ENCODE measurements at regions not wholly inside any gene's neighbourhood (a gene's known extent, or its start where the extent isn't known, plus 50 kb on each side); places are given as distances from the start of the nearest gene placed in this dataset.
A peak's percentile ranks its signal among the peaks of the same experiment; 100 is the strongest.

DNA sequence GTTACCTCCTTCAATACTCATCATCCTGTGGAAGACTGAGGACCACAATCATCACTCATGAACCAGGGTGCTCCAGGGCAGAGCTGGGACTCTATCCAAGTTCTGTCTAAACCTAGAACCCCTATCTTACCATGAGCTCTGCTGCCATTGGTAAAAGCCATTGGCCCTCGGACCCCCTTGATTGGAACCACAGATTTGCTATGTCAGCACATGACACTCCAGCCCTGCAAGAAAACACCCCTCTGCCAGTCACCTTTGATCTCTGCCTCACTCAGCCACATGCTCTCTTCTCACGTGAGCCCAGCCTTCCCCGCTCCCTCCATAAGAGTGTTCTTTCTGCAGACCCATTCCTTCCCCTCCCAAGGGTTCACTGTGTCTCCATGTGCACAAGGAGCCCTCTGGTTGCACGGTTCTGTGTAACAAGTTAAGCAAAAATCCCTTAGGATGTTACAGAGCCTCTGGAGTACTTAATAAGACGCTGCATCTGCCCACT, 468.8 kb upstream of the DYNLRB2 start:
- DNase-seq (ENCODE audit: unreplicated experiment), result no peak
- Mint-ChIP-seq H3K4me3 (ENCODE audit: unreplicated experiment) (no peak overlapping the region), H3K9me3 (ENCODE audit: unreplicated experiment) (no peaks in the 10 kb centered on the region), H3K4me1 (ENCODE audit: insufficient read depth, unreplicated experiment) (no peaks in the 10 kb centered on the region), H3K36me3 (ENCODE audit: insufficient read depth, unreplicated experiment) (peaks cover 4% of the 10 kb centered on the region), H3K27me3 (ENCODE audit: insufficient read depth, unreplicated experiment) (no peaks in the 10 kb centered on the region), H3K27ac (ENCODE audit: low read depth, unreplicated experiment) (no peak overlapping the region)
- TF ChIP-seq, protein P1, sequence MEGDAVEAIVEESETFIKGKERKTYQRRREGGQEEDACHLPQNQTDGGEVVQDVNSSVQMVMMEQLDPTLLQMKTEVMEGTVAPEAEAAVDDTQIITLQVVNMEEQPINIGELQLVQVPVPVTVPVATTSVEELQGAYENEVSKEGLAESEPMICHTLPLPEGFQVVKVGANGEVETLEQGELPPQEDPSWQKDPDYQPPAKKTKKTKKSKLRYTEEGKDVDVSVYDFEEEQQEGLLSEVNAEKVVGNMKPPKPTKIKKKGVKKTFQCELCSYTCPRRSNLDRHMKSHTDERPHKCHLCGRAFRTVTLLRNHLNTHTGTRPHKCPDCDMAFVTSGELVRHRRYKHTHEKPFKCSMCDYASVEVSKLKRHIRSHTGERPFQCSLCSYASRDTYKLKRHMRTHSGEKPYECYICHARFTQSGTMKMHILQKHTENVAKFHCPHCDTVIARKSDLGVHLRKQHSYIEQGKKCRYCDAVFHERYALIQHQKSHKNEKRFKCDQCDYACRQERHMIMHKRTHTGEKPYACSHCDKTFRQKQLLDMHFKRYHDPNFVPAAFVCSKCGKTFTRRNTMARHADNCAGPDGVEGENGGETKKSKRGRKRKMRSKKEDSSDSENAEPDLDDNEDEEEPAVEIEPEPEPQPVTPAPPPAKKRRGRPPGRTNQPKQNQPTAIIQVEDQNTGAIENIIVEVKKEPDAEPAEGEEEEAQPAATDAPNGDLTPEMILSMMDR (IDR thresholded peaks at IDR 0.05; ENCODE audit: unreplicated experiment), result no peak
- ChIA-PET POLR2A (interaction anchor here (1.2 kb wide), 1 partner anchor 21 kb away, joined by 3 read pairs; no protein-coding TSS in a partner anchor), CTCF (interaction anchor here (0.8 to 1.7 kb wide), 2 partner anchors 8 to 13 kb away, joined by 3 to 4 read pairs; no protein-coding TSS in a partner anchor)
- BruUV-seq (replicated peaks), result no TSS peak
- intact Hi-C loops (cut with micrococcal nuclease), result no loop called here

DNA sequence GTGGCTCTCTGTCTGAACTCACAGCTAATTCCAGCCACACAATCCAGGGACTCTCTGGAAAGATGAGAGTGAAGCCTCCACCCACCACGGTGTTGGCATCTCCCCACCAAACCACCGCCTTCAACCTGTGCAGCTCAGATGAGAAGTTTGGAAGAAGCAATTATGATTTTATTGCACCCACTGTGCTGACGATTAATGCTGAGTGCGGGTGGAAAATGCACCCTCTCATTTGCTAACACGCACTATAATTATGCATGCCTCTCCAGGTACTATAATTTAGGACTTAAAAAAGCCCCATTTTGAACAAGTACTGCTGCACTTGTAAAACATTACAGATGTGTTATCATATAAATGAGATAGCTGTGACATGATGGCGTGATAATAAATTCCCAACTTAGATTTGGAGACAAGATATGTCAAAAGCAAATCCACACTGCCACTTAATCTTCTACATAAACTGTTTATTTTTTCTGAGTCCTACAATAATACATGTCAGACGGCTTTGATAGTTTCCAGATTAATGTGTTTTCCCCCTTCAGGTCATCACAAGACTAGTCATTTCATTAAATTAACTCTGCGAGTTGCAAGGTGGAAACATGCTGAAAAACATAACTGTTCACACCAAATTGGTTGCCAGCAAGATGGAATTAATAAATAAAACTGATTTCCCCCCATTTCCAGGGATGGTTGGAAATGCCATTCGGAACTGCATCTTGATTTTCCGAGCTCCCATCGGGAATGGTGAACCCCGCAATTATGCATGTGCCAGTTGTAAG, 466.5 kb upstream of the MAF start:
- intact Hi-C loops (cut with micrococcal nuclease), result no loop called here
- ChIA-PET POLR2A (interaction anchor here (0.7 to 1.0 kb wide), 3 partner anchors 12 to 39 kb away, joined by 3 to 4 read pairs (median 3); no protein-coding TSS in a partner anchor), CTCF (interaction anchor here (0.6 to 1.2 kb wide), 5 partner anchors 10 to 424 kb away, joined by 3 read pairs; no protein-coding TSS in a partner anchor)
- Mint-ChIP-seq H3K9me3 (ENCODE audit: unreplicated experiment) (no peaks in the 10 kb centered on the region), H3K36me3 (ENCODE audit: insufficient read depth, unreplicated experiment) (no peaks in the 10 kb centered on the region), H3K27ac (ENCODE audit: low read depth, unreplicated experiment) (no peak overlapping the region), H3K4me1 (ENCODE audit: insufficient read depth, unreplicated experiment) (no peaks in the 10 kb centered on the region), H3K27me3 (ENCODE audit: insufficient read depth, unreplicated experiment) (no peaks in the 10 kb centered on the region), H3K4me3 (ENCODE audit: unreplicated experiment) (no peak overlapping the region)
- no TSS peak for BruUV-seq (replicated peaks)
- DNase-seq (ENCODE audit: unreplicated experiment), result no peak
- TF ChIP-seq, protein P1 (IDR thresholded peaks at IDR 0.05; ENCODE audit: unreplicated experiment), result no peak

DNA sequence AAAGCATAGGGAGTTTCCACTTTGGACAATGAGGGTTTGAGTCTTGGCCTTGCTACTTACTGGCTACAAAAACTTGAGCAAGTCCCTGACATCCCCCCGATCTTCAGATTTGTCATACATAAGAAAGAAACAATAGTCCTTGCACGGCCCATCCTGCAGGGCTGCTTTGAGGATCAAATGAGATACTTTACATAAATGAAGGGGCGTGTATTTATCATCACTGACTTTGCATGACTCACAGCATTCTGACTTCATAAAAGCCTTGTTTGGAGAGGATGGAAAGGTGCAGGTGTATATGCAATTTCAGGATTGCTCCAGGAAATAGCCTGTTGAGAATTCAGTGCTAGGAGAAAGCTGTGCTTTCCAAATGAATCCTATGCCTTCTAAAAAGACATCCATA, 465.0 kb upstream of the MAF start:
- Mint-ChIP-seq H3K27me3 (ENCODE audit: insufficient read depth, unreplicated experiment) (no peaks in the 10 kb centered on the region), H3K4me3 (ENCODE audit: unreplicated experiment) (no peak overlapping the region), H3K27ac (ENCODE audit: low read depth, unreplicated experiment) (no peak overlapping the region), H3K36me3 (ENCODE audit: insufficient read depth, unreplicated experiment) (no peaks in the 10 kb centered on the region), H3K9me3 (ENCODE audit: unreplicated experiment) (no peaks in the 10 kb centered on the region), H3K4me1 (ENCODE audit: insufficient read depth, unreplicated experiment) (no peaks in the 10 kb centered on the region)
- ChIA-PET CTCF (interaction anchor here (0.5 to 1.2 kb wide), 3 partner anchors 16 to 444 kb away, joined by 3 read pairs; no protein-coding TSS in a partner anchor), POLR2A (interaction anchor here (1.0 kb wide), 1 partner anchor 13 kb away, joined by 3 read pairs; no protein-coding TSS in a partner anchor)
- BruUV-seq (replicated peaks), result no TSS peak
- intact Hi-C loops (cut with micrococcal nuclease), result no loop called here
- DNase-seq (ENCODE audit: unreplicated experiment), result peak; percentile 36
- TF ChIP-seq, protein P1 (IDR thresholded peaks at IDR 0.05; ENCODE audit: unreplicated experiment), result no peak

DNA sequence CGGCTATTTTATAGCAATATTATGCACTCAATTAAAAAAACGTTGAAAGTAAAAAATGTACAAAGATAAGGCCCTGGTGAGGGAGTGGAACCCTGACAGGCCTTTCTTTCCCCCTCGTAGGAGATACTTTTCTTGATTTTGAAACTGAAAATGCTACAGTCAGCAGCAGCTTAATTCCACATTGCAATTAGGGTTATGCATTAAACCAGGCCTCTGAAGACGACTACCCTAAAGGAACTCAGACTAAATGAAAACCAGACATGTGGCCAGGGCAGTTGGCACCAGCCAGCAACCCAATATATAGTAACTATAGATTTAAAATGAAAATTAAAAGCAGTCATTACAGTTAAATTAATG, 463.2 kb upstream of the MAF start:
- ChIA-PET POLR2A (no interaction called here), CTCF (no interaction called here)
- H3K36me3 Mint-ChIP-seq (ENCODE audit: insufficient read depth, unreplicated experiment), result no peaks in the 10 kb centered on the region
- intact Hi-C loops (cut with micrococcal nuclease), result no loop called here
- H3K27ac Mint-ChIP-seq (ENCODE audit: low read depth, unreplicated experiment), result no peak overlapping the region
- BruUV-seq (replicated peaks), result no TSS peak
- TF ChIP-seq, protein P1 (IDR thresholded peaks at IDR 0.05; ENCODE audit: unreplicated experiment), result no peak
- no peaks in the 10 kb centered on the region for H3K27me3 Mint-ChIP-seq (ENCODE audit: insufficient read depth, unreplicated experiment)
- H3K4me3 Mint-ChIP-seq (ENCODE audit: unreplicated experiment), result no peak overlapping the region
- no peaks in the 10 kb centered on the region for H3K4me1 Mint-ChIP-seq (ENCODE audit: insufficient read depth, unreplicated experiment)
- no peaks in the 10 kb centered on the region for H3K9me3 Mint-ChIP-seq (ENCODE audit: unreplicated experiment)
- DNase-seq (ENCODE audit: unreplicated experiment), result no peak

Data from MCF 10A (cell line).